ENCODE measurements at regions not wholly inside any gene's neighbourhood (a gene's known extent, or its start where the extent isn't known, plus 50 kb on each side); places are given as distances from the start of the nearest gene placed in this dataset.

- Histone ChIP-seq H3K36me3 (replicated peaks) (no peaks in the 10 kb centered on the region), H3K4me3 (no peak overlapping the region), H3K9me3 (no peaks in the 10 kb centered on the region), H3K27me3 (ENCODE audit: low read depth) (no peaks in the 10 kb centered on the region), H3K4me1 (no peaks in the 10 kb centered on the region)
- in situ Hi-C loops (cut with MboI; ENCODE audit: low sequenced_read_pairs), result no loop called here
- DNase-seq (ENCODE audit: low spot score in 2 of 2), result no peak
Measured at GRCh38 chr1:29653034-29653810, 416.9 kb downstream of the PTPRU start.

GRCh38 chr1:29651684-29652665 is 415.7 kb downstream of the PTPRU start:
- in situ Hi-C loops (cut with MboI; ENCODE audit: low sequenced_read_pairs), result no loop called here
- Histone ChIP-seq H3K36me3 (replicated peaks) (no peaks in the 10 kb centered on the region), H3K4me1 (no peaks in the 10 kb centered on the region), H3K4me3 (no peak overlapping the region), H3K27me3 (ENCODE audit: low read depth) (no peaks in the 10 kb centered on the region), H3K9me3 (no peaks in the 10 kb centered on the region)
- DNase-seq (ENCODE audit: low spot score in 2 of 2), result no peak

DNA sequence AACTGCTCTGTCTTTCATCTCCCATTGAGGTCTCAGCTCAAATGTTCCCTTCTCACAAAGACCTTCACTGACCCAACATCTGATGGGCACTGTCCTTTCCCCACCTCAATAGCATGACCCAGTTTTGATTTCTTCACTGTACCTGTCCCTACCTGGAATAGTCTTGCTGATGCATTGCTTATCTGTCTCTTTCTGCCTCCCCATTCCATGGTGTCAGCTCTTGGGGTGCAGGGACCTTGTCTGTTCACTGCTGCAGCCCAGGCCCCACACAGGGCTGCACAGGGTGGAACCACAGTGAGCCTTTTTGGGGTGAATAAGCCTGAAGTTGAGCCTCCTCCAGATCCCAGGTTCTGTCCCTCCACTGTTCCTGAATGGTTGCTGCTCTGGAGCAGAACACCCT is 414.9 kb downstream of the PTPRU start:
- Histone ChIP-seq H3K4me1 (no peaks in the 10 kb centered on the region), H3K9me3 (no peaks in the 10 kb centered on the region), H3K27me3 (ENCODE audit: low read depth) (no peaks in the 10 kb centered on the region), H3K4me3 (no peak overlapping the region), H3K36me3 (replicated peaks) (no peaks in the 10 kb centered on the region)
- DNase-seq (ENCODE audit: low spot score in 2 of 2), result no peak
- in situ Hi-C loops (cut with MboI; ENCODE audit: low sequenced_read_pairs), result no loop called here

- in situ Hi-C loops (cut with MboI; ENCODE audit: low sequenced_read_pairs), result no loop called here
- no peaks in the 10 kb centered on the region for H3K4me1 ChIP-seq
- no peaks in the 10 kb centered on the region for H3K36me3 ChIP-seq (replicated peaks)
- DNase-seq (ENCODE audit: low spot score in 2 of 2), result no peak
- H3K27me3 ChIP-seq (ENCODE audit: low read depth), result no peaks in the 10 kb centered on the region
- H3K4me3 ChIP-seq, result no peak overlapping the region
- H3K9me3 ChIP-seq, result no peaks in the 10 kb centered on the region
Measured at GRCh38 chr1:29650476-29650875, 414.2 kb downstream of the PTPRU start.

GRCh38 chr1:29650041-29650400 is 413.7 kb downstream of the PTPRU start:
- no peaks in the 10 kb centered on the region for H3K4me1 ChIP-seq
- in situ Hi-C loops (cut with MboI; ENCODE audit: low sequenced_read_pairs), result no loop called here
- no peaks in the 10 kb centered on the region for H3K27me3 ChIP-seq (ENCODE audit: low read depth)
- no peaks in the 10 kb centered on the region for H3K9me3 ChIP-seq
- no peaks in the 10 kb centered on the region for H3K36me3 ChIP-seq (replicated peaks)
- H3K4me3 ChIP-seq, result no peak overlapping the region
- no peak for DNase-seq (ENCODE audit: low spot score in 2 of 2)

- peak in 1 of 2 experiments; percentile 20 for DNase-seq (ENCODE audit: low spot score in 2 of 2)
- no peaks in the 10 kb centered on the region for H3K27me3 ChIP-seq (ENCODE audit: low read depth)
- no peak overlapping the region for H3K4me3 ChIP-seq
- in situ Hi-C loops (cut with MboI; ENCODE audit: low sequenced_read_pairs), result no loop called here
- H3K9me3 ChIP-seq, result no peaks in the 10 kb centered on the region
- no peaks in the 10 kb centered on the region for H3K36me3 ChIP-seq (replicated peaks)
- no peaks in the 10 kb centered on the region for H3K4me1 ChIP-seq
Measured at GRCh38 chr1:29649189-29650040, 413.1 kb downstream of the PTPRU start.

DNA sequence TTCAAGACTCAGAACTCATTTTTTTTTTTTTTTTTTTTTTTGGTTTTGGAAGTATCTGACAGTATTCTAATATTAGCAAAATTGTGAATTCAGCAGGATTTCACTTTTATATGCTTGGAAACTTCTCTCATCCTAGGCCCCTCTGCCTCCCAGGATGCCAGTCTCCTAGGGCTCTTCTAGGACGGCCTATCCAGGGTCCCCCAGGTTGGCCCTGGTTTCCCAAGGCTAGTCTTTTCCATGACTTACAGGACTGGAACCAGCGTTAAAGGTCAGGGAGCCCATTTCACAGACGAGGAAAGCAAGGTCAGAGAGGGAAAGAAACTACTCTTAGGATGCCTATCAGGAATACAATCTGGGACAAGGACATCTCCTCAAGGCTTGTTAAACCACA is 412.5 kb downstream of the PTPRU start:
- no peak for DNase-seq (ENCODE audit: low spot score in 2 of 2)
- no peaks in the 10 kb centered on the region for H3K27me3 ChIP-seq (ENCODE audit: low read depth)

GRCh38 chr1:29648026-29648425 is 411.7 kb downstream of the PTPRU start:
- no peak overlapping the region for H3K4me3 ChIP-seq

More for the DNA sequence above, 412.5 kb downstream of the PTPRU start:
- H3K4me1 ChIP-seq, result no peaks in the 10 kb centered on the region
- in situ Hi-C loops (cut with MboI; ENCODE audit: low sequenced_read_pairs), result no loop called here
- no peaks in the 10 kb centered on the region for H3K36me3 ChIP-seq (replicated peaks)
- H3K9me3 ChIP-seq, result no peaks in the 10 kb centered on the region
- H3K4me3 ChIP-seq, result no peak overlapping the region

GRCh38 chr1:29647581-29647980 is 411.3 kb downstream of the PTPRU start:
- no peaks in the 10 kb centered on the region for H3K27me3 ChIP-seq (ENCODE audit: low read depth)
- H3K9me3 ChIP-seq, result no peaks in the 10 kb centered on the region
- H3K4me1 ChIP-seq, result no peaks in the 10 kb centered on the region
- H3K4me3 ChIP-seq, result no peak overlapping the region
- no peaks in the 10 kb centered on the region for H3K36me3 ChIP-seq (replicated peaks)
- no peak for DNase-seq (ENCODE audit: low spot score in 2 of 2)
- in situ Hi-C loops (cut with MboI; ENCODE audit: low sequenced_read_pairs), result no loop called here

More at GRCh38 chr1:29648026-29648425, 411.7 kb downstream of the PTPRU start:
- Histone ChIP-seq H3K27me3 (ENCODE audit: low read depth) (no peaks in the 10 kb centered on the region), H3K9me3 (no peaks in the 10 kb centered on the region), H3K36me3 (replicated peaks) (no peaks in the 10 kb centered on the region), H3K4me1 (no peaks in the 10 kb centered on the region)
- DNase-seq (ENCODE audit: low spot score in 2 of 2), result no peak
- in situ Hi-C loops (cut with MboI; ENCODE audit: low sequenced_read_pairs), result no loop called here

DNA sequence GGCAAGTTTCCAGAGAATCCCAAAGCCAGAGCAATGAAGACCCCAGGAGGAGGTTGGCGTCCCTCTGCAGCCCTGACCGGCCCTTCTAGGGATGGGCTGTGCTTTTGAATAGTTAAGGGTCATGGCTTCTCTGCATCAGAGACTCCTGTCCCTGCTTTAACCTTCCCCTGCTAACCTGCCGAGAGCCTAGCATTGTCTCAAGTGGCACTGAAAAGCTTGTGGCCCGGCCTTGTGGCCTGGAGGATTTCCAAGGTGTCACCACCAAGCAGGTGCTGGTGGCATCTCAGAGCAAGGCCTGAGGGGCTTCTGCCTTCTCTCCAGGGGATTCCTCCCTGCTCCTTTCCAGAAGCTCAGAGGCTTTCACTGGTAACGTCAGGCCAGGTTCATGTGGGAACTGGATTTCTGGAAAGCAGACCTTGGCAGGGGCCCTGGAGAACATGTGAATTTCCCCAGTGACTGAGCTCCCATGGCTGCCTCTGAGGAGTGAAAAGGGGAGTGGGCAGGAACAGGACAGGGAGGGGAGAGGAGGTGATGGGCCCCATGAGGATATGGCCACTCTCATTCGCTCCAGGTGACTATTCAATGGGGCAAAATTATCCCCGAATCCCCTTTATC is 409.9 kb downstream of the PTPRU start:
- Histone ChIP-seq H3K36me3 (replicated peaks) (no peaks in the 10 kb centered on the region), H3K27me3 (ENCODE audit: low read depth) (no peaks in the 10 kb centered on the region), H3K9me3 (no peaks in the 10 kb centered on the region), H3K4me3 (no peak overlapping the region), H3K4me1 (no peaks in the 10 kb centered on the region)
- in situ Hi-C loops (cut with MboI; ENCODE audit: low sequenced_read_pairs), result no loop called here
- DNase-seq (ENCODE audit: low spot score in 2 of 2), result no peak

DNA sequence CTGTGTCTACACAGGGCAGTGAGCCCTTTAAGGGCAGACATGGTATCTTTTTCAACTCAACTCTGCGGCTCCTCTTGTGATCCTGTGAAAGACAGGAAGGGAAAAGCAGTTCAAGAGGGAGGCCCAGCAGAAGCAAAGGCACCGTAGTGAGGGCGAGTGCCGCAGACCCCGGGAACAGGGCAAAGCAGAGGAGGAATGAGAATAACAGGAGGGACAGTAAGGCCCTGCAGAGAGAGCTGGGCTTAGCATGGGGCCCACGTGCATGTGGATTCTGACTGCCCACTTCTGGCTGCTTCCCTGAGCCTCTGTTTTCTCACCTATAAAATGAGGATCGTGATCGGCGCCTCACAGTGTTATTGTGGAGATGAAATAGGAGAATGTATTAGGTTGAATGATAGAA is 409.3 kb downstream of the PTPRU start:
- H3K4me1 ChIP-seq, result no peaks in the 10 kb centered on the region
- in situ Hi-C loops (cut with MboI; ENCODE audit: low sequenced_read_pairs), result no loop called here
- no peak overlapping the region for H3K4me3 ChIP-seq
- no peaks in the 10 kb centered on the region for H3K36me3 ChIP-seq (replicated peaks)
- no peaks in the 10 kb centered on the region for H3K9me3 ChIP-seq
- H3K27me3 ChIP-seq (ENCODE audit: low read depth), result no peaks in the 10 kb centered on the region
- DNase-seq (ENCODE audit: low spot score in 2 of 2), result no peak

DNA sequence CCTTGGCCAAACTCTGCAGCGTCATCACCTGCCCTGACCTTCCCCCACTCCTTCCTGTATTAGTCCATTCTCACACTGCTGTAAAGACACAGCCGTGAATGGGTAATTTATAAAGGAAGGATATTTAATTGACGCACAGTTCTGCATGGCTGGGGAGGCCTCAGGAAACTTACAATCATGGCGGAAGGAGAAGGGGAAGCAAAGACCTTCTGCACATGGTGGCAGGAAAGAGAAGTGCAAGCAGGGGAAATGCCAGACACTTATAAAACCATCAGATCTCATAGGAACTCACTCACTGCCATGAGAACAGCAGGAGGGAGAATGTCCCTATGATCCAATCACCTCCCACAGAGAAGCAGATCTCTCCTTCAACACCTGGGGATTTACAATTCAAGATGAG is 408.5 kb downstream of the PTPRU start:
- DNase-seq (ENCODE audit: low spot score in 2 of 2), result no peak
- Histone ChIP-seq H3K4me3 (no peak overlapping the region), H3K27me3 (ENCODE audit: low read depth) (no peaks in the 10 kb centered on the region), H3K36me3 (replicated peaks) (no peaks in the 10 kb centered on the region), H3K9me3 (no peaks in the 10 kb centered on the region), H3K4me1 (no peaks in the 10 kb centered on the region)
- in situ Hi-C loops (cut with MboI; ENCODE audit: low sequenced_read_pairs), result no loop called here

GRCh38 chr1:29643838-29644440 is 407.6 kb downstream of the PTPRU start:
- H3K27me3 ChIP-seq (ENCODE audit: low read depth), result no peaks in the 10 kb centered on the region
- H3K4me1 ChIP-seq, result no peaks in the 10 kb centered on the region
- in situ Hi-C loops (cut with MboI; ENCODE audit: low sequenced_read_pairs), result no loop called here
- no peaks in the 10 kb centered on the region for H3K9me3 ChIP-seq
- no peaks in the 10 kb centered on the region for H3K36me3 ChIP-seq (replicated peaks)
- H3K4me3 ChIP-seq, result no peak overlapping the region
- DNase-seq (ENCODE audit: low spot score in 2 of 2), result no peak

All from HAP-1 (cell line).